GM21390 (cell line): ENCODE measurements at regions not wholly inside any gene's neighbourhood (a gene's known extent, or its start where the extent isn't known, plus 50 kb on each side); places are given as distances from the start of the nearest gene placed in this dataset.

Source experiments
- ATAC-seq: cut with Tn5 transposase; IDR thresholded peaks from one replicate; pipeline ENCODE4 v1.9.1; 2021; ENCODE audit not compliant: unreplicated experiment

DNA sequence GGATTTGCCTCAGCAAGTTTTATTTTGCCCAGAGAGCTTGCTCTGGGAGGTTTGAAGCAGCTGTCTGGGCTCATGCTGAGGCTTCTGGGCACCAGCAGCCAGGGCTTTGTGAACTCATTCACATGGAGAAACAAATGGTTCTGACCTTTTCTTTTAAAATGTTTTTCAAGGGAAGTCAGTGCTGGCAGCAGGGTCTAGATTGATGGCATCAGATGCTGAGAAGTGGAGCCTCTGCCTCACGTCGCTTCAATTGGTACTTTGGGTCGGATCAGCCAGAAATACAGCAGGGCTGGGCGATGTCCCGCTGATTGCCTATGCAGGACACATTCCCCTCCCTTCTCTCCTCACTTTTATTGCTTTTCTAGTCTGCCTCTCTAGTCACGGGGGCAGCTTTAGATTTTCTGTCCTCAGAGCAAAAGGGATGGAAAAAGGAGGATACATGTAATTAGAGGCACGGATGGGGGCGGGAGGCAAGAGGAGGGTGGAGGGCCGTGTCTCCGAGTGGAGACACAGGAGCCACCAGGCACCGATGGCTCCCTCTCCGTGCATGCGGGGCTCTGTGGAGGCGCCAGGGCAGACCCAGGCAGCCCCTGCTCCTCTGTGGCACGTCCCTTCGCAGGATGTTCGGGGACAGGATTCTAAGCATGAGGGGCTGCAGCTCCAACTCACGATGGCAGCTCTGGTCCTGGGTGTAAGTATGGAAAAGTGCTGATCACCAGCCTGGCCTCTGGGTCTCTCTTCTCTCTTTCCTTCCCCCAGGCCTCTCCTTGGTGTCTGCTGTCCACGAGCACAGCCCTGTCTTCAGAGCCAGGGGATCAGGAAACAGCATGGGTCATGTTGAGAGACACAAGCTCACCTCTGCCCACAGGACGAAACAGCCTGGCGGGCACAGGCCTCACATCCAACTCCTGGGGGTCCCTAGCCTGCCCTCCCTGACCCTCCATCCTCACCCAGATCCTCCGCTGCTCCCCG lies 116.1 kb downstream of the FAM43A start:
- ATAC-seq: no peak

GRCh38 chr3:194804796-194805195 lies 119.1 kb downstream of the FAM43A start:
- ATAC-seq: no peak

DNA sequence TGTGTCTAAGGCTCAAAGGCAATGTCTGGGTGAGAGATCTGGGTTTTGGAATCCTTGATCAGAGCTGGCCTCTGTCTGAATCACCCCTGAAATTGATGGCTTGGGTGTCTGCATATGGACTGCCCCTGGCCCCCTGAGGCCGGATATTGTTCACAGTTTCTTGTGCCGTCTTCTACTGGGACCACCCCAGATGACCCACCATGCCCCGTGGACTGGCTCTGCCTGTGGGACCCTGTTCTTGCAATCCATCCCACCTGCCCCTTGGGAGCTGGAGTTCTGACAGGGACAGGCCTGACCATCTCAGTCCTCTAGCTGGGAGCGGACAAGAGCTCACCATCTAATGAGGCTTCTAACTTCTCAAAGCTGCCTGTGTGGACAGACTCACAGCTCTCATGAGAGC lies 119.9 kb downstream of the FAM43A start:
- no peak for ATAC-seq

DNA sequence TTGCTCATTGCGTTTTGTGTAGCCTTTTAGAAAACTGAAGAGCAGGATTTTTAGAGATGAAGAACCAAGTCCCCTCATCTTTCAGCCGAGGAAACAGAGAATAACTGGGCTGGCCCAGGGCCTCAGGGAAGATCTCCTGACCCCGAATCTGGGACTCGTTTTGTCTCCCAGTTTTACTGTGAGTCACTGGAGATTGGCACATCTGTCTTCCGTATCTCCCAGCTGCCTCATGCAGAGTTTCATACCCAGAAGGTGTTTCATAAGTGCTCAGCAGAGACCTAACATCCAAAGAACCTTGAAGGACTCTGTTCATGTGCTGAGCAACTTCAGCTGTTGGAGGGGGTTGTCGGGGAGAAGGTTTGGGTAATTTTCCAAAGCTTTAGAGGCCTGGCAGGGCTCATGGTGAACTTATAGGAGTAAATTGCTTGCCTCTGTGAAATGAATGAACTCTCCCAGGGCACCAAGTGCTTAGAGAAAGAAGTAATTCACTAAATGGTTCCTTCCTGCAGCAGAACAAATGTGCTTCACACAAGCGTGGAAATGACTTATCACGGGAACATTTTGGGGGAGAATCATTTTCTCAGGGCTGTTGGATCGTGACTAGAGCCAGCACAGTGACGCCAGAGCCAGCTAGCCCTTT lies 121.4 kb downstream of the FAM43A start:
- ATAC-seq: no peak

- no peak for ATAC-seq
Observed at GRCh38 chr3:194808640-194809097, 123.0 kb downstream of the FAM43A start.

DNA sequence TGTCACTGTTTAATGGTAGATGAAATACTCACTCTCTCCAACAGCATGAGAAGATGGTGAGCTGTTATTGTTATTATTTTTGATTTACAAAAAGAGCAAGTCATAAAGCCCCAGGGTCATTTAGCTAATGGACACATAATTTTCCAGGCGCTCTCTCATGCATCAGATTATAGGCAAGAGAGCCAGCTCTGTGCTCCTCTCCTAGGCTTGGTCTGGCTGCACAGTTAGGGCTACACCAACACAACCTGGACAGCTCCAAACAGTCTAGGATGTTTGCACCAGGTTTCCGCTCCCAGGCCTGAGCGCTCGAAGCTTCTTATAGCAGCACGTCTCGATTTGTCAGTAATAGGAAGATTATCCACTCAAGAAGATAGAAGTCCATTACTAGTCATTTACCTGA lies 123.7 kb downstream of the FAM43A start:
- ATAC-seq: no peak

GRCh38 chr3:194810076-194810475 lies 124.4 kb downstream of the FAM43A start:
- no peak for ATAC-seq

GRCh38 chr3:194811118-194811517 lies 125.4 kb downstream of the FAM43A start:
- no peak for ATAC-seq

DNA sequence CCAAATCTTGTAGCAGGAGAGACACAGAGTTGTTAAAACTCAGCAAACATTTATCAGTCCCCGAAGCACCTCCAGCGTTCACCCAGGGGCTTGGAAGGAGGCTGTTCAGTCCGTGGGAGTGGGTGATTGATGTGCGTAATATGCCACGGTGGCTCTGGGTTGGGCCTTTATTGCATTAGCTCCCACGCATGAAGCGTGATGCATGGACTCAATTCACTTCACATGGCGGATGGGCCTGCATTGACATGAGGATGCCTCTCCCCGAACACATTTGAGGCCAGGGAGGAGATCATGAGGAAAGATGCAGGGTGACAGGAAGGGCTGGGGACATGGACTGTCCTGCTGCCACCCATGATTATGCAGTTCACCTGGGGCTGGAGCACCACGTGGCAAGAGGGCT lies 126.5 kb downstream of the FAM43A start:
- ATAC-seq: no peak

DNA sequence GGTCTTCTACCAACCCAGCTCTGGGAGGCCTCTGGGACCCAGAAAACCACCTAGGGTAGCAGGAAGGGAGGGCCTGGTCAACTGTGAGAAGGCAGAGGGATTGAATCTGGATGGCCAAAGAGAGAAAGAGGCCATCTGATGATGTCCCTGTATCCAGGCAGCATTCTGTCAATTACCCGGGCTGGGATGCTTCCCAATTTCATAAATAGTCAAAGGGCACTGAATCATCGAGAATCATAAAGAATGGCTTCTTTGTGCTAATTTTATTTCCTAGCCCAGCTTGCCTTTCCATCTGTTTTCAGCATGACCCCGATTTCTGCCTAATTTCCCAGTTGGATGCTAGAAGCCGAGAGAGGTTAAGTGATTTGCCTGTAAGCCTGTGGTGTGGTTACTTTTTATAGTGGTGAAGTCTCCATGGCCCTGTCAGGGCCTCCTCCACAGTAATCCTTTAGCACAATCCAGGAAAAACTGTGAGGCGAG lies 129.2 kb downstream of the FAM43A start:
- ATAC-seq: no peak

DNA sequence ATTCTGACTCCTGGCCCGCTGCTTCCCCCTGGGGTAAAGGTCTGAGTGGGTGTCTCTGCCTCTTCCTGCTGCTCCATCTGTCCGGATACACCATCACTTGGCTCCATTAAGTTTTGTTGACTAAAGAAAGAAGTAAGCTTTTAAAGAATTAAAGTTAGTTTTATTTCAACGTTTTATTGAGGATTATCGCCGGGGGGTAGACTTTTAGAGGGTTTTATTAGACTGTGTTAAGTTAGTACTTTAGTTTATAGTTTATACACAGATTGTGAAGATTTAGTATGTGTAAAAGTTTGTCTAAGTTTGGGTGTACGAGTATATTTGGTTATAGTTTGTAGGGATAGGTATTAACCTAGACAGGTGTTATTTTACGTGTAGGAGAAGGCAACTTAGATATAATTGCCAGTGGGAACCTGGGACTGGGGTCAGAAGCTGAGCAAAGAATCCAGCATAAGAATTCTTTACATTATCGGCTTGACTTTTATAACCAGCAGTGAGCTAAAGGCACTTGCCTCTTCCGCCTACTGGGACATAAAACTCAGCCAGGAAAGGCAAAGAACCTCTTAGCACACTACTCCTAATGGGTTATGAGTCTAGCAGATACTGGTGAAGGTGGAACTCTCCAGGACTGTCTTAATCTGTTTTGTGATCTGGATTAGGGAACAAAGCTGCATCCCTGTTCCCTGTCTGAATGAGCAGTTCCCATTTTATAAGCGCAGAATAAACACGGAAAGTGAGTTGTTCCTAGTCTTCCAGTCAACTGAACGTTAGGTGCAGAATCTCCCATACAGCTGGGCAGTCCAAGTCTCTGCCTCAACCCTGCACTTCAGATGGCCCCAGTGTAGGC lies 131.3 kb downstream of the FAM43A start:
- no peak for ATAC-seq

DNA sequence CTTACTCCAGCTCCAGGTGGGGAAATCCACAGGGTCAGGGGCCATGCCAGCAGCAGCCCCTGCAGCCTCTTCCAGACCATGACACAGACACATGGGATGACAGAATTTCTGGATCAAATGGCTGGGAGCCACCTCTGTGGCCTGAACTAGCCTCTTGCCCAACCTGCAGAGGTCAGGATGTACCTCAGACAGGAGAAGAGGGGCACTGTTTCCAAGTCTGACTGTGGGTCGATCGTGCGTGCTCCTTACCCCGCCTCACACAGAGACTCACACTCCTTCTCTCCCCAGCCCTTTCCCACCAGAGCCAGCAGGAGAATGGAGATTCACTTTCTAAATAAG lies 131.9 kb downstream of the FAM43A start:
- ATAC-seq: no peak

DNA sequence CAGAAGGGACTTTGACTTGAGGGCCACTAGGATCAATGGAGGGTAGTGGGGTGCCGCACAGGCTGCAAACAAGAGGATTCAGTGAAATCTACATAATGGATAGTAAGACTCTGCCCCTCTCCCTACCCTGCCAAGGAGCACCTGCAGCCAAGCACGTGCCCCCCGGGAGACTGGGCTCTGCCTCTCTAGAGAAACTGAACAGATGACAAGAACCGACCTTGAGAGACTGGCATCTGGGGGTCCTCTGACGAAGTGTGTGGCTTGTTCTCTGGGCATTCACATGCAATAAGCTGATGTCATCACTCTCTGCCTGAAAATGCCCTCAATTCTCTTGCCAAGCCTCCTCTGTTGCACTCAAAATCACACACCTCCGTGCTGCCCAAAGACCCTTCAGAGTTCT lies 132.3 kb downstream of the FAM43A start:
- no peak for ATAC-seq

DNA sequence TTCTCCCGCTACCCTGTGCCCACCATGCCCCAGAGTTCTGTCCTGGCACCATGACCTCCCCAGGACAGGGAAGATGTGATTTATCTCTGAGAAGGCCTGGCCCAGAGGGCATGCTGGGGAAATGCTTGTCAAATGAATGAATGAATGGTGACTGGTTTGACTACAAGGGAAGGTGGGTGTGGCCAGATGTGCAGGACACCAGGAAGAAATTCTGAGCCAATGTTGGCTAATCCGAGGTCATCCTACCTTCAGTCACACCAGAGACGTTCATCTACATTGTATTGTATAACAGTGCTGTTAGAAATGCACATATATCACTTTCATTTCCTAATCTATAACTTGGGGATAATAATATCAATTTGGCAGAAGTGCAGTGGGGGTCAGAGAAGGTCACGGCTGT lies 138.4 kb downstream of the FAM43A start:
- no peak for ATAC-seq

DNA sequence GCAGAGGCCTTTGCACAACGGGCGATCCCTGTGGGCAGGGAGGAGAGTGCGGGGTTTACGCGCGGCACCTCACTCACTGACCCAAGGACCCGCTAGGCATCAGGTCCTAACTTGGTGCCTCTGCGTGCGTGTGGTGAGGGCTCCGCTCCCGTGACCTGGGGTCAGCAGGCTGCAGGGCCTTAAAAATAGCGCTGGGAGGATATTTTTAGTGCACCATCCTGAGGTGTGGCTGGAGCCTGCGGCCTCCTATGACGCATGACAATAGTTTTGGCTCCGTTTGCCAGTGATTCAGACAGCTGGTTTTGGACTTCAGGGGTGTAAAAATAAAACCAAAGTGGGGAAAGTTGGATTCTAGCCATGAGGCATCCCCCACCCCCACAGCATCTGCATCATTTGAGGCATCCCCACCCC lies 139.0 kb downstream of the FAM43A start:
- ATAC-seq: no peak

DNA sequence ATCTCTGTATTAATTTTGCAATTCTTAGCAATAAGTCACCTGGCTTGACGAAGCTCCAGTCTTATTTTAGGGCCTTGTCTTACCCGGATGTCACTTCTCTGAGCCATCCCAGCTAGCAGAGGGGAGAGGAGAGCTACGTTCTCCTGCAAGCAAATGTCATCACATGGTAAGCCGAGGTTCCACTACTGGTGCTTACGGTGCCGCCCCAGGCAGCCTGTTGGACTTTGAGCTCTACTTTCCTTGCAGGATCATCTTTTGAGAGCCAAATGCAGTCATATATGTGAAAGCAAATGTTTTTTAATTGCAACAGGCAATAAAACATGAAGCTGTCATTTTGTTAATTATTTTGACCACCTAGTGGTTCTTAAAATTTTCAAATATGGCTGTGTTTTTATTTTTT lies 140.9 kb downstream of the FAM43A start:
- no peak for ATAC-seq

- ATAC-seq: no peak
Observed at GRCh38 chr3:194827486-194827885, 141.8 kb downstream of the FAM43A start.

DNA sequence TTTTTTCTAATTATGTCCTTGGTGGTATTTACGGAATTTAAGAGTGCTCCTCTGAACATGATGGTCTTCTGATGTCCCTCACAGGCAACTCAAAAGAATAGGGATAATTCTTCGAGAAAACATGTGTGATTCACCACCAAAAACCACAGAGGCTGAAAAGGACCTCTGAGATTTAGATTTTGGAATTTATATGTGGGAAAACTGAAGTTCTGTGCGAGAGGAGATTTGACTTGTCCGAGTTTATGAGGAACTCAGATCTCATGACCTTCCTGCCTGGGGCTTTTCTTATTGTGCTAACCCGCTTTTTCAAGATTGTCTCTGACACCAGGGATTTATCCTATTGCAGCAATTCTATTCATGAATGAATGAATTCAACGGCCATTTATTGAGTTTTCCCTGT lies 142.4 kb downstream of the FAM43A start:
- ATAC-seq: no peak

DNA sequence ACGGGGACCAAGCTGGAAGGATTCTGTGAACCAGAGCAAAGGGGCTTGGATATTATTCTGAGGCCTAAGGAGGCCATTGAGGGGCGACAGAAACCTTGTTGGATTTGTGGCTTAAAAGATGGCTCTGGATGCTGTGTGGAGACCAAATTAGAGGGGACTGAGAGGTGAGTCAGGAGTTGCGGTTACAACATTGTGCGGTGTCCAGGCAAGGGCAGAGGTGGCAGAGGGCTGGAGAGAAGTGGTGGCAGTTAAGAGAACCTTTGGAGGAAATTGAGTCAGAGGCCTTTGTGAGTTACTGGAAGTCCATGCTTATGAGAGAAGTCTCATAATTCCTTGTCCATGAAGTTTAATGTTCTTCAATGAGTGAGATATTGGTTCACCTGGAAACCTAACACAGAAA lies 143.2 kb downstream of the FAM43A start:
- no peak for ATAC-seq

DNA sequence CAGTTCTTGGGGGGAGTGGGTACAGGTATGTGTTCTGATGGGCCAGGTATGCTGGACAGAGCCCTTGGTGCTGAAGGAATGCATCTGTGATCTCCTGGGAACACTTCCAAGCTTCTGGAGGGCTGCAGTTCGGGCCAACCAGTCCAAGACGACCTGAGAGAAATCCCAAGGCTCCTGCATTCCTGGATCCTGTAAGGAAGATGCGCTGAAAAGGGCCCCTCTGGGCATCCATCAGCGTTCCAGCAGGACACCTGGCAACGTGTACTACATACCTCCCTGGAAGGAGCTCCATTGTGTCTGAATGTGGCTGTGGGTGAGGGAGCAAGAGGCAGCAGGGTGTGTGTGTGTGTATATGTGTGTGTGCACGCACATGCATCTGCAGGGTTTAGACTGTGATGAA lies 144.7 kb downstream of the FAM43A start:
- ATAC-seq: no peak

DNA sequence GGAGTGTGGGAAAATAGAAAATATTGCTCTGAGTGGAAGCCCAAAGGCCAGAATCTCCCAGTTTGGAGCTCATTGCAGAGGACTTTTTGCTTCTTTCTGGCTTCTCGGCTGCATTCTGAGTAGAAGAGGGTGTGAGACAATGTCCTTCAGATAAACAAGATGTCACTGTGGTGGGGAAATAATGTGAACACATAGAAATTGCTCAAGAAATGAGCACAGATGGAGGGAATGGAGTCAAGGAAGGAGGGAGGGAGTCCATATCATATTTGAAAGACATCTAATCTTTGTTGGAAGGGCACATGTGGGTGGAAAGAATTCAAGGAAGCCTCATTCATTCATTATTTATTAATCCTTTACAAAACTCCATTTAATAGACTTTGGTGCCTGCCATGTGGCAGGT lies 145.3 kb downstream of the FAM43A start:
- ATAC-seq: no peak
